IPS DF 6.9 (cell line): ENCODE measurements at regions not wholly inside any gene's neighbourhood (a gene's known extent, or its start where the extent isn't known, plus 50 kb on each side); places are given as distances from the start of the nearest gene placed in this dataset.
"Not testable (repeated sequence)": the region's sequence is repeated elsewhere in the genome, so short reads cannot be mapped to it uniquely, and the experiment has no call there.

ENCODE experiments used
- DNase-seq: peaks from one replicate; pipeline ENCODE4 v3.0.0-alpha.2; 2013; ENCODE audit warnings: low read depth, low spot score
- H3K27ac ChIP-seq: one replicate; pipeline ENCODE4 v1.5.1; 2013; ENCODE audit warnings: low read length, control low read depth
- H3K27me3 ChIP-seq: 2 replicates; pipeline ENCODE4 v1.6.1; 2013; ENCODE audit warnings: mild to moderate bottlenecking, low read length; ENCODE audit not compliant: control insufficient read depth, insufficient read depth
- H3K36me3 ChIP-seq: 2 replicates; pipeline ENCODE4 v1.6.1; 2013; ENCODE audit warnings: low read length; ENCODE audit not compliant: control insufficient read depth, insufficient read depth
- H3K4me1 ChIP-seq: 2 replicates; pipeline ENCODE4 v1.6.1; 2013; ENCODE audit warnings: low read length; ENCODE audit not compliant: control insufficient read depth, insufficient read depth
- H3K4me3 ChIP-seq: 2 replicates; pipeline ENCODE4 v1.5.1; 2013; ENCODE audit warnings: mild to moderate bottlenecking, low read length
- H3K9me3 ChIP-seq: 2 replicates; pipeline ENCODE4 v1.6.1; 2013; ENCODE audit warnings: low read length, inconsistent platforms; ENCODE audit not compliant: control insufficient read depth, insufficient read depth
- WGBS: extraction: QIAGEN DNeasy Blood & Tissue Kit; methylation state at CpG from one replicate; pipeline ENCODE4 v1.1.7; 2013; ENCODE audit warnings: mixed read lengths, missing lambda C conversion rate; ENCODE audit not compliant: insufficient read length, insufficient coverage; 5-methylcytosine and 5-hydroxymethylcytosine counted together

DNA sequence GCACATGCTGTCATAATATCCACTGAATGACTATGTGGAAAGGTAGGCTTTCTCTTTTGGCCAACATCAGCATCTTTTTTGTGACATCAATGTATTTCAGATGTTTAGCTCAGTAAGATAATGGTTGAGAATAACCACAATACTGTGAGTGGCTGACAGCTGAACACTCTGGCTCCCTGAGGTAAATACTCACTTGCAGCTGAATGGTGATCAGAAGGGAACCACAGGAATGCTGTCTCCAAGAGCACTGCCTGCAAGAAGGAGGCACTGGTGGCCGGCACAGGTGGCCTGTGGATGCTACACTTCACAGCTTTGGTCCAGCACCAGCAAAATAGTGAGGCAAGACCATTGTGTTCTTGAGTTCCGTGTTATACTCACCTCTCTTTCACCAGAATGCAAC is 118.7 kb upstream of the PPM1J start:
- H3K4me1 ChIP-seq: no peaks in the 10 kb centered on the region
- no peak for DNase-seq
- no peak overlapping the region for H3K4me3 ChIP-seq
- no peak overlapping the region for H3K27ac ChIP-seq
- no CpG with 5 or more reads among the region's 2 CpGs for WGBS
- no peaks in the 10 kb centered on the region for H3K36me3 ChIP-seq
- no peaks in the 10 kb centered on the region for H3K9me3 ChIP-seq
- H3K27me3 ChIP-seq: no peaks in the 10 kb centered on the region

DNA sequence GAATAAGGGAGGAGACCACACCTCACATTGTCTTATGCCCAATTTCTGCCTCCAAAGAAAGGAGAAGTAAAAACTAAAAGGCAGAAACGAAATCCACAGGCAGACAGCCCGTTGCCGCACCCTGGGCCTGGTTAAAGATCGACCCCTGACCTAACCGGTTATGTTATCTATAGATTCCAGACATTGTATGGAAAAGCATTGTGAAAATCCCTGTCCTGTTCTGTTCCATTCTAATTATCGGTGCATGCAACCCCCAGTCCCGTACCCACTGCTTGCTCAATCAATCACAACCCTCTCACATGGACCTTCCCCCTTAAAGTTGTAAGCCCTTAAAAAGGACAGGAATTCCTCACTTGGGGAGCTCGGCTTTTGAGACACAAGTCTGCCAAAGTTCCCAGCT is 117.1 kb upstream of the PPM1J start:
- not testable (repeated sequence) for H3K36me3 ChIP-seq, DNase-seq, H3K9me3 ChIP-seq, H3K27me3 ChIP-seq, H3K4me3 ChIP-seq, H3K4me1 ChIP-seq, H3K27ac ChIP-seq
- no CpG with 5 or more reads among the region's 8 CpGs for WGBS

DNA sequence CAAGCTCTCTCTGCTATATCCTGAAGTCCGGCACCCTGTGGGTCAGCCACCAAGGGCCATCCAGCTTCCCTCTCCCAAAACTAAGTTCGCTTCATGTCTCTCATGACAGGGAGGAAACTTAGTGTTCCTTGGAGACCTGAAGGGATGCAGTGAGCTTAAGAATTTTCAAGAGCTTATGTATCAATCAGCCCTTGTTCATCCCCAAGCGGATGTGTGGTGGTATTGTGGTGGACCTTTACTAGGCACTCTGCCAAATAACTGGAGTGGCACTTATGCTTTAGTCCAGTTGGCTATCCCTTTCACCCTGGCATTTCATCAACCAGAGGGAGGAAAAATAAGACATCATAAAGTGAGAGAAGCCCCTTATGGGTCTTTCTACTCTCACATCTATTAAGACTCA is 114.6 kb upstream of the PPM1J start:
- H3K9me3 ChIP-seq, H3K4me3 ChIP-seq, H3K4me1 ChIP-seq, H3K27ac ChIP-seq, H3K36me3 ChIP-seq, H3K27me3 ChIP-seq, DNase-seq: not testable (repeated sequence)
- WGBS: no CpG with 5 or more reads among the region's 3 CpGs

DNA sequence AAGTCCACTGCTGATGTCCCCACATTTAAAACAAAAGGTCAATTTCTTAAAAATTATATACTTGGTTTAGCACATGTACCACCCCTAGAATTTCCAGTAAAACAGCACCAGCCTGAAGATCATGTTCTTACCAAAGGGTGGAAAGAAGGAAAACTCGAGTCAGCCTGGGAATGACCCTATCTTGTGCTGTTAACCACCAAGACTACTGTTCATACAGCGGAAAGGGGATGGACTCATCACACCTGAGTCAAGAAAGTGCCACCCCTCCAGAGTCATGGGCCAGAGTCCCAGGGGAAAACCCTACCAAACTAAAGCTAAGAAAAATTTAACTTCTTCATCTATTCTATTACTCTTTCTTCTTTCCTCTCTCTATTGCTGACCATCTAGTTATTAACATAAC is 113.6 kb upstream of the PPM1J start:
- WGBS: no CpG with 5 or more reads among the region's 2 CpGs
- no peak overlapping the region for H3K27ac ChIP-seq
- H3K4me3 ChIP-seq: no peak overlapping the region
- DNase-seq: no peak
- no peaks in the 10 kb centered on the region for H3K27me3 ChIP-seq
- H3K9me3 ChIP-seq: no peaks in the 10 kb centered on the region
- H3K4me1 ChIP-seq: peaks cover 2% of the 10 kb centered on the region
- H3K36me3 ChIP-seq: no peaks in the 10 kb centered on the region

DNA sequence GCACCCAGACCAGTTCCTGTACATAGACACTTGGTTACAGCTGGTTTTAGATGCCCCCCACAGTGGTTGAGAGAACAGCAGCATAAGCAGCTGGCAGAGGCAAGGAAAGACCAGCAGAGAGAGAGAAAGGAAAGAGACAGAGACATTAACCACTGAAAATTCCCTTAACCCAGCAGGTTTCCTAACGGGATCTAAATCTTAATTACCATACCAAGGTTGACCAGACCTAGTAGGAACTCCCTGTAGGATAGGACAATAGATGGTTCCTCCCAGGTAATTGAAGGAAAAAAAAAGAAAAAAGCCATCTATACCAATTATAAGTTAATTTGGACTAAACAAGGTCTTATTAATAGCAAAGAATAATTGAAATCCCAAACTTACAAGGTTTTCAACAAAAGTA is 112.3 kb upstream of the PPM1J start:
- not testable (repeated sequence) for H3K4me1 ChIP-seq, DNase-seq, H3K27ac ChIP-seq, H3K4me3 ChIP-seq, H3K9me3 ChIP-seq, H3K27me3 ChIP-seq, H3K36me3 ChIP-seq
- WGBS: no CpG with 5 or more reads among the region's 1 CpG

DNA sequence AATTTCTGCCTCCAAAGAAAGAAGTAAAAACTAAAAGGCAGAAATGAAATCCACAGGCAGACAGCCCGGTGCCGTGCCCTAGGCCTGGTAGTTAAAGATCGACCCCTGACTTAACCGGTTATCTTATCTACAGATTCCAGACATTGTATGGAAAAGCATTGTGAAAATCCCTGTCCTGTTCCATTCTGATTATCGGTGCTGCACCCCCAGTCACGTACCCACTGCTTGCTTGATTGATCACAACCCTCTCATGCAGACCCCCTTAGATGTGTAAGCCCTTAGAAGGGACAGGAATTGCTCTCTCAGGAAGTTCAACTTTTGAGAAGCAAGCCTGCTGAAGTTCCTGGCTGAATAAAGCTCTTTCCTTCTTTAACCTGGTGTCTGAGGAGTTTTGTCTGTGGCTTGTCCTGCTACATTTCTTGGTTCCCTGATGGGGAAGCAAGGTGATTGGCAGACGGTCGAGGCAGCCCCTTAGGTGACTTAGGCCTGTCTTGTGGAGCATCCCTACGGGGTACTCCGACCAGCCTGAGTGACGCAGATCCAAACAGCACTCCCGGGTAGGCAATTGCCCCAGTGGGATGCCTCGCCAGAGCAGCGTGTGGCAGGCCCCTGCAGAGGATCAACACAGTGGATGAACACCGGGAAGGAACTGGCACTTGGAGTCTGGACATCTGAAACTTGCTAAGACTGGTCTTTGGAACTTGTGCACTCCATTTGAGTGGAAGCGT is 111.2 kb upstream of the PPM1J start:
- Histone ChIP-seq H3K4me1 (peaks cover 2% of the 10 kb centered on the region), H3K36me3 (no peaks in the 10 kb centered on the region), H3K27me3 (no peaks in the 10 kb centered on the region), H3K9me3 (no peaks in the 10 kb centered on the region), H3K27ac (no peak overlapping the region), H3K4me3 (no peak overlapping the region)
- no CpG with 5 or more reads among the region's 16 CpGs for WGBS
- DNase-seq: no peak

DNA sequence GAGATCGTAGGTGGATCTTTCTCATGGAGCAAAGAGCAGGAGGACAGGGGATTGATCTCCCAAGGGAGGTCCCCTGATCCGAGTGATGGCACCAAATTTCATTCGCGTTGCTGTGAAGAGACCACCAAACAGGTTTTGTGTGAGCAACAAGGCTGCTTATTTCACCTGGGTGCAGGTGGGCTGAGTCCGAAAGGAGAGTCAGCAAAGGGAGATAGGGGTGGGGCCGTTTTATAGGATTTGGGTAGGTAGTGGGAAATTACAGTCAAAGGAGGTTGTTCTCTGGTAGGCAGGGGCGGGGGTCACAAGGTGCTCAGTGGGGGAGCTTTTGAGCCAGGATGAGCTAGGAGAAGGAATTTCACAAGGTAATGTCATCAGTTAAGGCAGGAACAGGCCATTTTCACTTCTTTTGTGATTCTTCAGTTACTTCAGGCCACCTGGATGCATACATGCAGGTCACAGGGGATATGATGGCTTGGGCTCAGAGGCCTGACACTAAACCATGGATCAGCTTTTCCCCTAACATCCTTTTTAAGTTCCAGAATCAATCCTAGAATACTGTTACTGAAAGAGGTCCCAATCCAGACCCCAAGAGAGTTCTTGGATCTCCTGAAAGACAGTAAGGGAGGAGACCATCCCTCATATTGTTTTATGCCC is 110.6 kb upstream of the PPM1J start:
- not testable (repeated sequence) for H3K4me1 ChIP-seq, DNase-seq, H3K36me3 ChIP-seq, H3K9me3 ChIP-seq, H3K27me3 ChIP-seq, H3K4me3 ChIP-seq
- no CpG with 5 or more reads among the region's 7 CpGs for WGBS
- peak overlapping the region; percentile 72 for H3K27ac ChIP-seq

DNA sequence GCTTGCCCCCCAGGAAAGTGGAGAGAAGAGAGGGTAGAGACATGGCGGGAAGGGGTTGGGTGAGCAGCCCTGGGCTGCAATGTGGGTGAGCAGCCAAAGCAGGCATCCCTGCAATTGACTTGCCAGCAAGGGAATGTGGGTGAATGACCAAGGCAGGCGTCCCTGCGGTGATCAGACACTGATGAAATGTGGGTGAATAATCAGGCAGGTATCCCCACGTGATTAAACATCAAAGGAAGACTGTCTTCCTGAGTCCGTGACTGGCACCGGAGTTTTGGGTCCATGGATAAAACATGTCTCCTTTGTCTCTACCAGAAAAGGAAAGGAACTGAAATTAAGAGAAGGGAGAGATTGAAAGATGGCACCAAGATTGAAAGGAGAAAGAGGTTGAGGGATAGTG is 109.9 kb upstream of the PPM1J start:
- H3K4me3 ChIP-seq, H3K4me1 ChIP-seq, DNase-seq, H3K36me3 ChIP-seq, H3K9me3 ChIP-seq, H3K27me3 ChIP-seq: not testable (repeated sequence)
- peak overlapping the region; percentile 72 for H3K27ac ChIP-seq
- no CpG with 5 or more reads among the region's 6 CpGs for WGBS

DNA sequence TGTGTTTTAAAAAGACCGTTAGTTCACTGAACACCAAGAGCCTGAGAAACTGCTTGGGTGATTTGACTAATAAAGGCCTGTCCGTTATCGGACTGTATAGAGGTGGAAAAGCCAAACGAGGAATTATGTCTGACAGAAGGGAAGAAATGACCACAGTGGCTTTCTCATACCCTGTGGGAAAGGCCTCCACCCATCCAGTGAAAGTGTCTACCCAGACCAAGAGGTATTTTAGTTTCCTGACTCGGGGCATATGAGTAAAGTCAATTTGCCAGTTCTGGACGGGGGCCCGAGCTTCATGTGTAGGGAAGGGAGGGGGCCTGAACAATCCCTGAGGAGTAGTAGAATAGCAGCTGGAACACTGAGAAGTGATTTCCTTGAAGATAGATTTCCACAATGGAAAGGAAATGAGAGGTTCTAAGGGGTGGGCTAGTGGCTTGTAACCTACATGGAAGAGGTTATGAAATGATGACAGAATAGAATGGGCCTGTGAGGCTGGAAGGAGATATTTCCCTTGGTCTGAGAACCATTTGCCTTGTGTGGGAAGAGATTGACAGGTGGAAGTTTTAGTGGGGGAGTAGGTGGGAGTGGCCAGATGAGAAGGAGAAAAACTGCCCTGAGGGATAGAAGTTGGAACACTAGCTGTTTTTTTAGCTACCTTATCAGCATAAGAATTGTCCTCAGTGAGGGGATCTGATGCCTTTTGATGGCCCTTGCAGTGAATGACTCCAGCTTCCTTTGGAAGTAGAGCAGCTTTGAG is 106.4 kb upstream of the PPM1J start:
- DNase-seq, H3K36me3 ChIP-seq, H3K4me1 ChIP-seq, H3K27ac ChIP-seq, H3K27me3 ChIP-seq, H3K4me3 ChIP-seq, H3K9me3 ChIP-seq: not testable (repeated sequence)
- no CpG with 5 or more reads among the region's 7 CpGs for WGBS

DNA sequence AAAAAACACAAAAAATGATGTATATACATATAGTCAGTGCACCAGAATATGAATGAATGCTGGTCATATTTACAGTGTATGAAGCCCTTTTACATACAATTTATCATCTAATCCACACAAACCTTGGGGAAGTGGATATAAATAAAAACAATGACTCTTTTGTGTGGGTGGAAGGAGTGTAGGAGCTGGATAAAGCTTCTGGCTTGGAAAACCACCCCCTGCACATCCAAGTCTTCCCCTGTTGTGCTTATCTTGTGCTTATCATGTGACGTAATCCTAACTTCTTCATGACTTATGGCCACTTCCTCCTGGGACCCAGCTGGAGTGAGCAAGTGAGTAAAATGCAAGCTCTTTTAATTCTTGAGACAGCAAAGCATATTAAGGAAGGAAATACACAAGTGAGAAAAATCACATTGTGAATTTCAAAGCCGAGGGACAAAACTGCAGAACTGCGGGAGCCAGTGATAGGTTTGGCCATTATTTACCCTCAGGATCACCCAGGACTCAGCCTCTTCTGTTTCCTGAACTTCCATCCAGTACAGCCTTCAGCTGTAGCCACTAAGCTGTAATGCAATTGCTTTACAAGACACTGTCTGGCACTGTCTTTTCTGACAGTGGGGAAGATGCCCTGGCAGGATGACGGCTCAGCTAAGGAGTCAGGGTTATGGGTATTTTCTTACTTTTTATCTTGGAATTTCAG is 104.0 kb upstream of the PPM1J start:
- no peaks in the 10 kb centered on the region for H3K27me3 ChIP-seq
- no peaks in the 10 kb centered on the region; the same call in 1 of the 2 replicates for H3K4me1 ChIP-seq
- H3K36me3 ChIP-seq: no peaks in the 10 kb centered on the region
- no peak overlapping the region for H3K4me3 ChIP-seq
- WGBS: no CpG with 5 or more reads among the region's 4 CpGs
- peak overlapping the region; percentile 85 for H3K27ac ChIP-seq
- DNase-seq: no peak
- H3K9me3 ChIP-seq: no peaks in the 10 kb centered on the region
